ENCODE measurements at regions not wholly inside any gene's neighbourhood (a gene's known extent, or its start where the extent isn't known, plus 50 kb on each side); places are given as distances from the start of the nearest gene placed in this dataset.

DNA sequence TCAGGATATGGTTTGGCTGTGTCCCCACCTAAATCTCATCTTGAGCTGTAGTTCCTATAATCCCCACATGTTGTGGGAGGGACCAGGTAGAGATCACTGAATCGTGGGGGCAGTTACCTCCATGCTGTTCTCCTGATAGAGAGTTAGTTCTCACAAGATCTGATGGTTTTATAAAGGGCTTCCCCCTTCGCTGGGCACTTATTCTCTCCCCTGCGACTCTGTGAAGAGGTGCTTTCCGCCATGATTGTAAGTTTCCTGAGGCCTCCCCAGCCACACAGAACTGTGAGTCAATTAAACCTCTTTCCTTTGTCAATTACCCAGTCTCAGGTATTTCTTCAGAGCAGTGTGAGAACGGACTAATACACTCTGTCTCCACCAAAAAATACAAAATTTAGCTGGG is 291.9 kb downstream of the BCOR start:
- Histone ChIP-seq H3K9me3 (no peaks in the 10 kb centered on the region), H3K4me3 (no peak overlapping the region)

DNA sequence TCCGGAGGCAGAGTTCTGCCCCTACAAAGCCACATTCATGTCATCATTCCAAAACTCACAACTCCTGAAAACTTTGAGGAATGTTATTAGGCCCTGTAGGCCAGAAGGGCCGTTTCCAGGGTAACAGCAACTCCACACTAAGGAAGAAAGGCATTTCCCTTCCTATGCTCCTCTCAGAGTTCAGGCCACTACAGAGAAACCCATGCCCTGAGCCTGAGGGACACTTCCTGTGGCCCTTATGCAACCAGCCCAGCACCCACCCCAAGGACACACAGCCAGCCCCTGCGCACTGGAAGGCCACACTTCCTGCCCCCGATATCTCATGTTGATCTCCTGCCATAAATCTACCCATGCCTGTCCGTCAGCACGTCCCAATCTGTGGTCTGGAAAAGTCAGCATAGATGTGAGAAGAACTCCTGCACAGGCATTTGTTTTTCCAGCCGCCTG is 289.3 kb downstream of the BCOR start:
- Histone ChIP-seq H3K27me3 (ENCODE audit: low read depth) (no peaks in the 10 kb centered on the region), H3K9me3 (no peaks in the 10 kb centered on the region), H3K4me1 (no peaks in the 10 kb centered on the region), H3K36me3 (no peaks in the 10 kb centered on the region), H3K4me3 (no peak overlapping the region), H3K27ac (no peak overlapping the region)
- intact Hi-C loops (cut with DNase I), result no loop called here
- ATAC-seq (peak; percentile 32 to 45), DNase-seq (no peak)
- TF ChIP-seq, protein P1, sequence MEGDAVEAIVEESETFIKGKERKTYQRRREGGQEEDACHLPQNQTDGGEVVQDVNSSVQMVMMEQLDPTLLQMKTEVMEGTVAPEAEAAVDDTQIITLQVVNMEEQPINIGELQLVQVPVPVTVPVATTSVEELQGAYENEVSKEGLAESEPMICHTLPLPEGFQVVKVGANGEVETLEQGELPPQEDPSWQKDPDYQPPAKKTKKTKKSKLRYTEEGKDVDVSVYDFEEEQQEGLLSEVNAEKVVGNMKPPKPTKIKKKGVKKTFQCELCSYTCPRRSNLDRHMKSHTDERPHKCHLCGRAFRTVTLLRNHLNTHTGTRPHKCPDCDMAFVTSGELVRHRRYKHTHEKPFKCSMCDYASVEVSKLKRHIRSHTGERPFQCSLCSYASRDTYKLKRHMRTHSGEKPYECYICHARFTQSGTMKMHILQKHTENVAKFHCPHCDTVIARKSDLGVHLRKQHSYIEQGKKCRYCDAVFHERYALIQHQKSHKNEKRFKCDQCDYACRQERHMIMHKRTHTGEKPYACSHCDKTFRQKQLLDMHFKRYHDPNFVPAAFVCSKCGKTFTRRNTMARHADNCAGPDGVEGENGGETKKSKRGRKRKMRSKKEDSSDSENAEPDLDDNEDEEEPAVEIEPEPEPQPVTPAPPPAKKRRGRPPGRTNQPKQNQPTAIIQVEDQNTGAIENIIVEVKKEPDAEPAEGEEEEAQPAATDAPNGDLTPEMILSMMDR (IDR thresholded peaks at IDR 0.05), result no peak

More for the DNA sequence above, 291.9 kb downstream of the BCOR start:
- Histone ChIP-seq H3K36me3 (no peaks in the 10 kb centered on the region), H3K4me1 (no peaks in the 10 kb centered on the region), H3K27me3 (ENCODE audit: low read depth) (no peaks in the 10 kb centered on the region), H3K27ac (no peak overlapping the region)
- DNase-seq (no peak), ATAC-seq (no peak)
- TF ChIP-seq, protein P1 (IDR thresholded peaks at IDR 0.05), result no peak
- intact Hi-C loops (cut with DNase I), result no loop called here

DNA sequence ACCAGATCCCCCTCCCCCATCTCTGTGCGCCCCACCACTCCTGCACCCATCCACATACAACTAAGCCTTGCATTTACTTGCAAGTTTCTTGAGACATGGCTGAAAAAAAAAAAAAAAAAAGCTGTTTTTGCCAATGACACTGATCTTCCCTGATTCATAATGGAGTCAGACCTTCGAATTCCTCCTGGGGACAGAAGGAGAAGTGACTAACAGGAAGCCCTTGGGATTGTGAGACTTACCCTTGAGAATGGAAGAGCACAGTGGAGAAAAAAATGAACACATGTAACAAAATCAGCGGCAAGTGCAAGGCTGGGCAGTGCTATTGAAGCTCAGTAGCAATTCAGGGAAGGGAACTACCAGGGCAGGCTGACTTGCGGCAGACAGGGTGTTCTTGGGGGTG is 288.4 kb downstream of the BCOR start:
- TF ChIP-seq, protein P1 (IDR thresholded peaks at IDR 0.05), result no peak
- no peak for ATAC-seq
- Histone ChIP-seq H3K27me3 (ENCODE audit: low read depth) (no peaks in the 10 kb centered on the region), H3K4me1 (peaks cover under 1% of the 10 kb centered on the region), H3K9me3 (no peaks in the 10 kb centered on the region), H3K36me3 (no peaks in the 10 kb centered on the region), H3K27ac (no peak overlapping the region), H3K4me3 (no peak overlapping the region)
- intact Hi-C loops (cut with DNase I), result no loop called here
- no peak for DNase-seq

DNA sequence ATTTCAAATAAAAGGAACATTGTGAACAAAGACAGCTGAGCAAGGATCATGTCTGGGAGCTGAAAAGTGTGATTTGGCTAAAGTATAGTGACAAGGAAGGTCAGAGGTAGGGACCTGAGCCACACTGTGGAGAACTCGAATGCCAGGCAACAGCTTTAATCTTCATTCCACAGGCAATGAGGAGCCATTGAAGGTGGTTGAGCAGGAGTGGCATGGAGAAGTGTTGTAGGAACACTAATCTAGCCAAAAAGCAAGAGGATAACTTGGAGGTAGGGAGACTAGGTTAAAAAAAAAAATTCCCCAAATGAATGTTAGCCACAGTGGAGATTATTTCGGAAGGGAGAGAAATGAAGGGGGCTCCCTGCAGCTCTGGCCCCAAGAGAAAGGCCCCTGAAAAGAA is 286.9 kb downstream of the BCOR start:
- peaks cover 7% of the 10 kb centered on the region for H3K4me1 ChIP-seq
- TF ChIP-seq, protein P1 (IDR thresholded peaks at IDR 0.05), result no peak
- intact Hi-C loops (cut with DNase I), result no loop called here
- DNase-seq (no peak), ATAC-seq (no peak)
- no peaks in the 10 kb centered on the region for H3K36me3 ChIP-seq
- no peaks in the 10 kb centered on the region for H3K9me3 ChIP-seq
- H3K4me3 ChIP-seq, result no peak overlapping the region
- H3K27me3 ChIP-seq (ENCODE audit: low read depth), result no peaks in the 10 kb centered on the region
- no peak overlapping the region for H3K27ac ChIP-seq

DNA sequence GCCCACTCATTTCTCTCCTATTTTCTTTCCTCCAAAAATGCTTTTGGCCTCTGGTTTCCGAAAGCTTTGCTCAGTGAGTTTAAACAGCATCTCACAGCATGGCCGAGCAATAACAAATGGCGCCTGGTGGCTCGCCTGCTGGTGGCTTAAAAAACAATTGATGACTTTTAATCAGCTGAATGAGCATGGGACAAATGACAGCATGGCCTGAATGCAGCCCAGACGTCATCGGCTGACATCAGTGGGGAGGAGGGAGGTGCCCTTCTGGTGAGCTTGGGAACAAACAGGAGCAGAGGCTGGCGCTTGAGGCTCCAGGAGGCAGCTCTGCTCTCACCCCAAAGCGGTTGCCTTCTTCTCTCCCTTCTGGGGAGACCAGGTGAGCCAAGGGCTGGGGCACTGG is 286.4 kb downstream of the BCOR start:
- no peaks in the 10 kb centered on the region for H3K27me3 ChIP-seq (ENCODE audit: low read depth)
- ATAC-seq (no peak), DNase-seq (no peak)
- H3K9me3 ChIP-seq, result no peaks in the 10 kb centered on the region
- TF ChIP-seq, protein P1 (IDR thresholded peaks at IDR 0.05), result no peak
- no peak overlapping the region for H3K27ac ChIP-seq
- H3K4me3 ChIP-seq, result no peak overlapping the region
- H3K36me3 ChIP-seq, result no peaks in the 10 kb centered on the region
- H3K4me1 ChIP-seq, result peaks cover 7% of the 10 kb centered on the region
- intact Hi-C loops (cut with DNase I), result no loop called here

Measured in lower lobe of right lung (tissue), 2 donors.